ENCODE measurements at regions not wholly inside any gene's neighbourhood (a gene's known extent, or its start where the extent isn't known, plus 50 kb on each side); places are given as distances from the start of the nearest gene placed in this dataset.

GRCh38 chr10:121678631-121679174 lies 80.5 kb upstream of the FGFR2 start:
- Mint-ChIP-seq H3K36me3 (no peaks in the 10 kb centered on the region), H3K27ac (no peak overlapping the region), H3K27me3 (ENCODE audit: low read depth in 3 of 3) (peaks cover 4 to 26% (median 13%) of the 10 kb centered on the region in 3 donors), H3K4me3 (no peak overlapping the region), H3K4me1 (peaks cover 5% of the 10 kb centered on the region), H3K9me3 (peaks cover 7 to 29% (median 18%) of the 10 kb centered on the region in 7 donors)
- no peak overlapping the region for H3K4me3 ChIP-seq (replicated peaks in 1 of 3; ENCODE audit: low read depth in 2 of 3, low read length in 3 of 3)
- H3K36me3 ChIP-seq (replicated peaks in 1 of 2; ENCODE audit: control insufficient read depth in 1 of 2, insufficient read depth in 2 of 2, low read length in 2 of 2) = no peaks in the 10 kb centered on the region
- no peak for TF ChIP-seq CTCF (IDR thresholded peaks at IDR 0.05)
- no peaks in the 10 kb centered on the region for H3K79me2 ChIP-seq (ENCODE audit: insufficient read depth, low read length)
- no peak overlapping the region for H2AFZ ChIP-seq (ENCODE audit: insufficient read depth, low read depth, low read length, poor library complexity, severe bottlenecking)
- DNase-seq = no peak
- no peak overlapping the region for H3K27ac ChIP-seq (ENCODE audit: low read depth in 1 of 2, low read length in 2 of 2)
- WGBS (ENCODE audit: insufficient coverage) = no CpG with 5 or more reads among the region's 2 CpGs
- no peaks in the 10 kb centered on the region for H4K20me1 ChIP-seq (ENCODE audit: insufficient read depth, low read length)
- intact Hi-C loops (cut with micrococcal nuclease) = no loop called here
- H3K9ac ChIP-seq (ENCODE audit: insufficient read depth, low read length, poor library complexity, severe bottlenecking) = no peak overlapping the region
- H3K9me3 ChIP-seq (replicated peaks in 1 of 2; ENCODE audit: control insufficient read depth in 1 of 2, insufficient read depth in 1 of 2, low read length in 2 of 2) = peaks cover 7 to 25% of the 10 kb centered on the region in 2 donors
- peaks cover 4 to 5% of the 10 kb centered on the region in 2 donors for H3K4me1 ChIP-seq (ENCODE audit: control insufficient read depth in 1 of 2, insufficient read depth in 2 of 2, low read length in 2 of 2)
- H3K4me2 ChIP-seq (replicated peaks; ENCODE audit: extremely low read depth, low read length, poor library complexity, severe bottlenecking) = no peak overlapping the region
- H3K27me3 ChIP-seq (ENCODE audit: control insufficient read depth in 2 of 2, insufficient read depth in 2 of 2, low read length in 2 of 2) = peaks cover 0 to 6% of the 10 kb centered on the region in 2 donors

- no peaks in the 10 kb centered on the region for H3K4me1 ChIP-seq (ENCODE audit: control insufficient read depth in 1 of 2, insufficient read depth in 2 of 2, low read length in 2 of 2)
- Mint-ChIP-seq H3K27ac (no peak overlapping the region), H3K27me3 (ENCODE audit: low read depth in 3 of 3) (peaks cover 4 to 25% (median 13%) of the 10 kb centered on the region in 3 donors), H3K9me3 (peaks cover 7 to 29% (median 19%) of the 10 kb centered on the region in 7 donors), H3K36me3 (no peaks in the 10 kb centered on the region), H3K4me1 (no peaks in the 10 kb centered on the region), H3K4me3 (no peak overlapping the region)
- H3K36me3 ChIP-seq (replicated peaks in 1 of 2; ENCODE audit: control insufficient read depth in 1 of 2, insufficient read depth in 2 of 2, low read length in 2 of 2) = no peaks in the 10 kb centered on the region
- H3K27ac ChIP-seq (ENCODE audit: low read depth in 1 of 2, low read length in 2 of 2) = no peak overlapping the region
- peaks cover 0 to 6% of the 10 kb centered on the region in 2 donors for H3K27me3 ChIP-seq (ENCODE audit: control insufficient read depth in 2 of 2, insufficient read depth in 2 of 2, low read length in 2 of 2)
- no peaks in the 10 kb centered on the region for H4K20me1 ChIP-seq (ENCODE audit: insufficient read depth, low read length)
- H3K4me3 ChIP-seq (replicated peaks in 1 of 3; ENCODE audit: low read depth in 2 of 3, low read length in 3 of 3) = no peak overlapping the region
- DNase-seq = no peak
- intact Hi-C loops (cut with micrococcal nuclease) = no loop called here
- no peak overlapping the region for H3K4me2 ChIP-seq (replicated peaks; ENCODE audit: extremely low read depth, low read length, poor library complexity, severe bottlenecking)
- H3K9me3 ChIP-seq (replicated peaks in 1 of 2; ENCODE audit: control insufficient read depth in 1 of 2, insufficient read depth in 1 of 2, low read length in 2 of 2) = peaks cover 7 to 25% of the 10 kb centered on the region in 2 donors
- no peak for TF ChIP-seq CTCF (IDR thresholded peaks at IDR 0.05)
- H3K9ac ChIP-seq (ENCODE audit: insufficient read depth, low read length, poor library complexity, severe bottlenecking) = no peak overlapping the region
- H3K79me2 ChIP-seq (ENCODE audit: insufficient read depth, low read length) = no peaks in the 10 kb centered on the region
- no peak overlapping the region for H2AFZ ChIP-seq (ENCODE audit: insufficient read depth, low read depth, low read length, poor library complexity, severe bottlenecking)
These were observed 79.6 kb upstream of the FGFR2 start for GRCh38 chr10:121677880-121678279.

Measured in CD14-positive monocyte (primary cell).